CD4-positive, alpha-beta T cell (primary cell): ENCODE measurements at regions not wholly inside any gene's neighbourhood (a gene's known extent, or its start where the extent isn't known, plus 50 kb on each side); places are given as distances from the start of the nearest gene placed in this dataset.

Experiments used
- ATAC-seq: fragments of 200-7000 bp; cut with Tn5 transposase; one replicate; pipeline ENCODE4 v1.10.0; 2022; ENCODE audit warnings: mild to moderate bottlenecking; ENCODE audit not compliant: poor library complexity
- CTCF ChIA-PET: fragments of 350-600 bp; sonication (Branson Sonifier 250); formaldehyde crosslinking; loops from one replicate; lab custom pipeline; 2021; ENCODE audit warnings: antibody characterized with exemption, inconsistent platforms; lab: Charles Lee
- POLR2A ChIA-PET: fragments of 350-600 bp; sonication (Branson Sonifier 250); formaldehyde crosslinking; loops from one replicate; lab custom pipeline; 2021; ENCODE audit warnings: antibody characterized with exemption, inconsistent platforms; lab: Charles Lee
- DNase-seq, 14 experiments: peaks; one replicate each; pipeline ENCODE4 v3.0.0-alpha.2; 2013 to 2020; ENCODE audit warnings: mixed read lengths in 2 of 14
- H3K27ac ChIP-seq, 2 donors: one replicate each; pipeline versions ENCODE4 v1.5.1 to v1.7.0; 2013; ENCODE audit warnings: low read length in 2 of 2, low read depth in 1 of 2, mild to moderate bottlenecking in 1 of 2
- H3K27me3 ChIP-seq, 2 experiments: 1 replicate in 1 of 2; 2 replicates in 1 of 2; pipeline versions ENCODE4 v1.6.1 to v1.7.0; 2013; ENCODE audit warnings: low read length in 2 of 2, control low read depth in 1 of 2, mild to moderate bottlenecking in 1 of 2, moderate library complexity in 1 of 2; ENCODE audit not compliant: insufficient read depth in 2 of 2, control insufficient read depth in 1 of 2
- H3K36me3 ChIP-seq: one replicate; pipeline ENCODE4 v1.6.1; 2013; ENCODE audit warnings: low read length, control low read depth; ENCODE audit not compliant: insufficient read depth
- H3K4me1 ChIP-seq: one replicate; pipeline ENCODE4 v1.6.1; 2013; ENCODE audit warnings: low read length, control low read depth; ENCODE audit not compliant: insufficient read depth
- H3K4me3 ChIP-seq: one replicate; pipeline ENCODE4 v1.5.1; 2013; ENCODE audit warnings: mild to moderate bottlenecking, low read length, moderate library complexity
- H3K9me3 ChIP-seq, 2 experiments: 1 replicate in 1 of 2; 2 replicates in 1 of 2; pipeline versions ENCODE4 v1.6.1 to v1.7.0; 2013; ENCODE audit warnings: low read length in 2 of 2, mild to moderate bottlenecking in 2 of 2, control low read depth in 1 of 2, moderate library complexity in 1 of 2; ENCODE audit not compliant: control insufficient read depth in 1 of 2, insufficient read depth in 1 of 2
- H3K27ac Mint-ChIP-seq: one replicate; pipeline ENCODE4 v1.8.0; 2020; ENCODE audit warnings: mixed read lengths
- H3K27me3 Mint-ChIP-seq: one replicate; pipeline ENCODE4 v1.8.0; 2021; ENCODE audit warnings: mixed read lengths
- H3K36me3 Mint-ChIP-seq: one replicate; pipeline ENCODE4 v1.8.0; 2021; ENCODE audit warnings: low read depth, mixed read lengths
- H3K4me1 Mint-ChIP-seq: one replicate; pipeline ENCODE4 v1.8.0; 2021; ENCODE audit warnings: low read depth, mixed read lengths
- H3K4me3 Mint-ChIP-seq: one replicate; pipeline ENCODE4 v1.8.0; 2020; ENCODE audit warnings: mild to moderate bottlenecking, mixed read lengths
- H3K9me3 Mint-ChIP-seq: one replicate; pipeline ENCODE4 v1.8.0; 2020; ENCODE audit warnings: mixed read lengths
- CTCF ChIP-seq: fragments of 200-600 bp; IDR thresholded peaks from one replicate; pipeline ENCODE4 v1.8.0; 2022; ENCODE audit warnings: antibody characterized with exemption, mild to moderate bottlenecking
- intact Hi-C, 2 experiments: fragments of 100-400 bp; cut with DNase I in 1 of 2; cut with micrococcal nuclease in 1 of 2; formaldehyde crosslinking; loops; one replicate each; pipeline versions ENCODE4 v1.15.1 to v1.9.0; 2023 to 2025; cut with DNase I, micrococcal nuclease

- ChIA-PET CTCF (no interaction called here), POLR2A (no interaction called here)
- no peaks in the 10 kb centered on the region for H3K9me3 Mint-ChIP-seq
- H3K27ac Mint-ChIP-seq: no peak overlapping the region
- no peak for TF ChIP-seq CTCF
- H3K36me3 Mint-ChIP-seq: no peaks in the 10 kb centered on the region
- Histone ChIP-seq H3K27ac (no peak overlapping the region), H3K4me3 (no peak overlapping the region), H3K27me3 (no peaks in the 10 kb centered on the region), H3K4me1 (no peaks in the 10 kb centered on the region), H3K36me3 (no peaks in the 10 kb centered on the region), H3K9me3 (no peaks in the 10 kb centered on the region)
- no peaks in the 10 kb centered on the region for H3K27me3 Mint-ChIP-seq
- no peak overlapping the region for H3K4me3 Mint-ChIP-seq
- no peak for DNase-seq
- ATAC-seq: no peak
- H3K4me1 Mint-ChIP-seq: no peaks in the 10 kb centered on the region
- intact Hi-C loops: no loop called here
Measured at GRCh38 chr13:53127373-53127772, 98.8 kb downstream of the OLFM4 start.

- Mint-ChIP-seq H3K27me3 (peaks cover 3% of the 10 kb centered on the region), H3K9me3 (no peaks in the 10 kb centered on the region), H3K36me3 (no peaks in the 10 kb centered on the region), H3K4me3 (no peak overlapping the region), H3K4me1 (no peaks in the 10 kb centered on the region), H3K27ac (no peak overlapping the region)
- ChIA-PET CTCF (no interaction called here), POLR2A (no interaction called here)
- no peak overlapping the region for H3K27ac ChIP-seq
- H3K36me3 ChIP-seq: no peaks in the 10 kb centered on the region
- H3K4me1 ChIP-seq: no peaks in the 10 kb centered on the region
- no peaks in the 10 kb centered on the region for H3K27me3 ChIP-seq
- no peaks in the 10 kb centered on the region for H3K9me3 ChIP-seq
- DNase-seq (no peak), ATAC-seq (no peak)
- no peak overlapping the region for H3K4me3 ChIP-seq
- intact Hi-C loops: no loop called here
- TF ChIP-seq CTCF: no peak
Measured at GRCh38 chr13:53129864-53130393, 101.3 kb downstream of the OLFM4 start.

GRCh38 chr13:53131361-53131760 lies 102.7 kb downstream of the OLFM4 start:
- H3K4me1 Mint-ChIP-seq: no peaks in the 10 kb centered on the region
- POLR2A ChIA-PET: no interaction called here

More at GRCh38 chr13:53131361-53131760, 102.7 kb downstream of the OLFM4 start:
- no peaks in the 10 kb centered on the region for H3K36me3 ChIP-seq
- Mint-ChIP-seq H3K9me3 (no peaks in the 10 kb centered on the region), H3K36me3 (no peaks in the 10 kb centered on the region), H3K4me3 (no peak overlapping the region), H3K27me3 (peaks cover 3% of the 10 kb centered on the region), H3K27ac (no peak overlapping the region)
- no peaks in the 10 kb centered on the region for H3K4me1 ChIP-seq
- CTCF ChIA-PET: no interaction called here
- no peak for ATAC-seq
- no peaks in the 10 kb centered on the region for H3K9me3 ChIP-seq
- intact Hi-C loops: no loop called here
- H3K27ac ChIP-seq: no peak overlapping the region
- no peaks in the 10 kb centered on the region for H3K27me3 ChIP-seq
- TF ChIP-seq CTCF: no peak
- no peak overlapping the region for H3K4me3 ChIP-seq
- DNase-seq: no peak
